T-helper 1 cell treated with Interleukin-12 subunit alpha and Interleukin-12 subunit beta and Interleukin-4 antibody, amounts not matched to agents 30 μg/mL and 1 μg/mL, for 36 hours (primary cell): ENCODE measurements at regions not wholly inside any gene's neighbourhood (a gene's known extent, or its start where the extent isn't known, plus 50 kb on each side); places are given as distances from the start of the nearest gene placed in this dataset.

Source experiments
- H3K27ac Mint-ChIP-seq: one replicate; pipeline ENCODE4 v1.8.0; 2021; ENCODE audit warnings: mild to moderate bottlenecking, mixed read lengths
- H3K27me3 Mint-ChIP-seq: one replicate; pipeline ENCODE4 v1.8.0; 2021; ENCODE audit warnings: low read depth, mixed read lengths
- H3K36me3 Mint-ChIP-seq: one replicate; pipeline ENCODE4 v1.8.0; 2021; ENCODE audit warnings: low read depth, mixed read lengths
- H3K4me1 Mint-ChIP-seq: one replicate; pipeline ENCODE4 v1.8.0; 2021; ENCODE audit warnings: low read depth, mixed read lengths
- H3K4me3 Mint-ChIP-seq: one replicate; pipeline ENCODE4 v1.8.0; 2021; ENCODE audit warnings: mild to moderate bottlenecking, moderate library complexity, mixed read lengths
- H3K9me3 Mint-ChIP-seq: one replicate; pipeline ENCODE4 v1.8.0; 2021; ENCODE audit warnings: mixed read lengths

DNA sequence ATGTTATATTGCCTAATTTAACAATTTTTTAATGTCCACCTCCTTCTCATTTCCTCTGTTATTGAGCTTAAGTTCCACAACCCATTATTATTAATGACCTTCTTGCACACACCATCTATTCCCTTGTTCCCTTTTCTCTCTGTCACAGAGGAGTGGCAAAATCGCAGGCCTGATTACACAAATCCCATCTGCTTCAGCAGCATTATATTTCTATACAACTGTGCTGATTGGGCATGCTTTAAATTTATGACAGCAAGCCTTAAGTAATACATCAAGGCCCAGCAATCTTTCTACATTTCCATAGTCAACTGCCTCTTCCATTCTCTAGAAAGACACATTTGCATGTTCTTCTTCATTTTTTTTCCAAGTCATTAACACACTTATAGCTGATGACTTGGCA, 423.8 kb downstream of the PRDM5 start:
- no peaks in the 10 kb centered on the region for H3K27me3 Mint-ChIP-seq
- no peaks in the 10 kb centered on the region for H3K36me3 Mint-ChIP-seq
- H3K27ac Mint-ChIP-seq, result no peak overlapping the region
- H3K4me1 Mint-ChIP-seq, result no peaks in the 10 kb centered on the region
- no peak overlapping the region for H3K4me3 Mint-ChIP-seq
- no peaks in the 10 kb centered on the region for H3K9me3 Mint-ChIP-seq

DNA sequence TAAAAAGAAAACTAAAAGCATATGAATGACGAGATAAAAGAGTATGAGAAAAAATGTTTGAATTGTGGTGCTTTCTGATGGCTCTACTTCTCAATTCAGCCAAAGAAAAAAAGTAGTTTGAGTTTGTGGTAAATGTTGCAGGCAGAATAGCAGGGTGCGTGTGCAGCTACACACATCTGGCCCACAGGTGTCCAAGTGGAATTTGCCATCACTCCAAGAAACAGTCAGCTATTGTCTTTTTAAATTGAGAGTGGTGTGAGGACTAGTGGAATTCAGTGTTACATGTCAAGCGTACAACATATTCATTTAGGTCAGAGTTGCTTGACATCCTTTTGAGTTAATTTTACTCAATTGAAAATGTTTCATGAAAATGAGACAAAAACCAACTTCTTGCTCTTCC, 424.8 kb upstream of the MAD2L1 start:
- Mint-ChIP-seq H3K27me3 (no peaks in the 10 kb centered on the region), H3K9me3 (no peaks in the 10 kb centered on the region), H3K27ac (no peak overlapping the region), H3K4me3 (no peak overlapping the region), H3K36me3 (no peaks in the 10 kb centered on the region), H3K4me1 (no peaks in the 10 kb centered on the region)

DNA sequence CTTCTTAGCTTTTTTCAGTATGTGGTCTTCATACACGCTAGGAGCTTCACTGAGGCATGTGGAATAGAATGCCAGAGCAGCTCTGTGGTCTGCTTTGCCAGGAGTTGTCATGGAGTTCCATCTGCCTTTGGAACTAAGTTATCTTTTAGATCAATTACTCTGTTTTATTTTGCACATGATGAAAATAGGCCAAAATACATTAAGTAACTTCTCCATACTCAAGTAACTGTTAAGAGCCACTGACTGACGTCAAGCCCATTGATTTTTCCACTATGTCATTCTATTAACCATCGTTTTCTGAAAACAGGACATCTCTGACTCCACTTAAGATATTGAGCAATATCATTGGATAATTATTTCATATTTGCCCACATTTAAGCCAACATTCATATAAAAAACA, 415.1 kb upstream of the MAD2L1 start:
- no peaks in the 10 kb centered on the region for H3K36me3 Mint-ChIP-seq
- no peak overlapping the region for H3K27ac Mint-ChIP-seq
- no peaks in the 10 kb centered on the region for H3K27me3 Mint-ChIP-seq

DNA sequence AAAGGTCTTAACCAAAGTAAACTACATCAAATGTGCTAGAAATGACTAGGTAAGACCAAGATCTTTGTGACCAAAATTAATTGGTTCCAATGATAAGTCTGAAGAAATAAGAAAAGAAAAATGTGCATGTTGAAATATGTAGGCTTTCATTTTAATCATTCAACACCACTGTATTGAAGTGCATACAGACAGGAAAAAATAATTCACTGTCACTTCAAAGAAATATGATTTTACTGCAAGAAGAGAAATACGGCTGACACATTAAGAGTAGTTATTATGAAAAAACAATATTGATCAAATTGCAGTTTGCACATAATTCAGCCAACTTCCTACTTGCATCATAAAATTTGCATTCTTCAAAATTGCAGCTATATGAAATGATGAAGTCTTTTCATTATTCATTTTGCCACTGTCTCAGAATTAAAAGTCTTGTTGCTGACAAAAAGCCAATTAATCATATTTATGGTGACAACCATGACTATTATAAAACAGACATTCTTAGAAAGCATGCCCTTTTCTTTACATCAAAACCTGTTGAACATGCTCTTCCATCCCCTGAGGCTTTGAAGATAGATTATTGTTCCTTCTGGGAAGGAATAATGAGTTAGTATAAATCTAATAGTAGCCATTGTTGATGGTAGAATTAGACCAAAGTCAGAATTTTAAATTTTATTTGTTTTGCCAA, 405.9 kb upstream of the MAD2L1 start:
- no peaks in the 10 kb centered on the region for H3K9me3 Mint-ChIP-seq

More for the DNA sequence above, 415.1 kb upstream of the MAD2L1 start:
- Mint-ChIP-seq H3K4me3 (no peak overlapping the region), H3K9me3 (no peaks in the 10 kb centered on the region), H3K4me1 (no peaks in the 10 kb centered on the region)

DNA sequence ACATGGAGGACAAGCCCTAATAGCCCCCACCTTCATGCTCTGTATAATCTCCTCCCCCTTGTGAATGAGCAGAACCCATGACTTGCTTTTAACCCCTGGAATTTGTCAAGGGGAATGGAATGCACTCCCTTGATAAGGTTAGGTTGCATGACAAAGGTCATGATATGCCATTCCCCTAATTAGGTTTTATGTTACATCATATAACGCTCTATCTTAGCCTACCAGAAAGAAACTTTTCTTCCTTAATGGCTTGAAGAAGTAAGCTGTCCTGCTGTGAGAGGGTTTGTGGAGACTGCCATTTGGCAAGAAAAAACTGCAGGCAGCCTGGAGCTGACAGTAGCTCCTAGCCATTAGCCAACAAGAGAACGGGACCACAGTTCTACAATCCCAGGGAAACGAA, 399.8 kb upstream of the MAD2L1 start:
- peaks cover 10% of the 10 kb centered on the region for H3K9me3 Mint-ChIP-seq
- H3K4me3 Mint-ChIP-seq, result no peak overlapping the region
- H3K27ac Mint-ChIP-seq, result no peak overlapping the region
- no peaks in the 10 kb centered on the region for H3K4me1 Mint-ChIP-seq
- no peaks in the 10 kb centered on the region for H3K27me3 Mint-ChIP-seq
- no peaks in the 10 kb centered on the region for H3K36me3 Mint-ChIP-seq

More for the DNA sequence above, 405.9 kb upstream of the MAD2L1 start:
- H3K36me3 Mint-ChIP-seq, result no peaks in the 10 kb centered on the region
- no peak overlapping the region for H3K27ac Mint-ChIP-seq
- no peaks in the 10 kb centered on the region for H3K4me1 Mint-ChIP-seq
- no peaks in the 10 kb centered on the region for H3K27me3 Mint-ChIP-seq
- no peak overlapping the region for H3K4me3 Mint-ChIP-seq

DNA sequence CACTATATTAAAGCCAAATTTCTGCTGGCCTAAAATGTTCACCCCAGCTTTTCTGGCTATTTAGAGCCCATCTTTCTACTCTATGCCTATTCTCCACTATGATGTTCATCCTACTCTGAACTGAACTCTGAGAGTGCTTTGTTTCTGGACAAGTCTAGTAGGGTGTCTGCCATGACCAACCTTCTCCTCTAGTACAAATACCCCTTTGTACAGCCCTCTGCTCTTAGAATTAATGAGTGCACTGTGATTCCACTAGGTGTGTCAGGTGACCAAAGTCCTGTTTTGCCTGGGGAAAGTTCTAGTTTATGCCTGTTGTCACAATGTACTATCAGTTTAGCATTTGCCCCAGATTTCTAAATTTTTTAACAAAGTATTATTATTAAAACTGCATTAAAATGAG, 388.1 kb upstream of the MAD2L1 start:
- Mint-ChIP-seq H3K4me3 (no peak overlapping the region), H3K9me3 (peaks cover 2% of the 10 kb centered on the region), H3K27ac (no peak overlapping the region), H3K4me1 (no peaks in the 10 kb centered on the region), H3K36me3 (no peaks in the 10 kb centered on the region), H3K27me3 (peaks cover 11% of the 10 kb centered on the region)

DNA sequence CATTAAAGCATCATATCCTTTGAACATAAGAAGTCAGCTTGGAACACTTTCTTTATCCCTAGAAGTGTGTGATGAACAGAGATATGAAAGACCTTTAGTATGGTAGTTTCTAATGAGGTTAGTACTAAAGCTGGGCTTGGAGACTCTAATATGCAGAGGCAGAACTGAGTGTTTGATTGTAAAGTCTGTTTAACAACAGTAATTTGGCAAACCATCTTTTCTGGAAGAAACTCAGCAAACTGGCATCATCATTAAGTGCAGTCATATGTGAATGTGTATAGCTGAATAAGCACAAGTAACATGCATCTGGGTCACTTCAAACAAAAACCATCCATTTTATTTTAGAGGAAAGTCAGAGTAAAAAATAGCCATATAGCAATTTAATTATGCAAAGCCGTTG, 385.9 kb upstream of the MAD2L1 start:
- H3K27ac Mint-ChIP-seq, result no peak overlapping the region

DNA sequence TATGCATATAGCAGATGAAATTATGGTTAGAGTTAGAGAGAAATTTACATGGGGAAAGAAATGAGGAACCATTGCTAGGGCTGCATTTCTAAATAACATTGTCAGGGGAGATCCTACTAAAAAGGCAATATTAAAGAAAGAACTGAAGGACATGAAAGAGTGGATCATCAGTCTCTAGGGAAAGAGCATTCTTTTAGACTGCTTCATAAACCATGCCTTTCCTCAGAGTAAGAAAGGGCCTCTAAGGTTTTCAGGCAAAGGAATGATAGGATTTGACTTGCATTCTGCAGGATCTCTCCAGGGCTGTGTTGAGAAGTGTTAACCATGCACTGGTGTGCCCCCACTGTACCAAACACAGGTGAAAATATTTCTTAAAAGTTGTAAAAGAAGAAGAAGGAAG, 385.4 kb upstream of the MAD2L1 start:
- no peak overlapping the region for H3K4me3 Mint-ChIP-seq
- no peaks in the 10 kb centered on the region for H3K9me3 Mint-ChIP-seq
- no peaks in the 10 kb centered on the region for H3K4me1 Mint-ChIP-seq
- no peaks in the 10 kb centered on the region for H3K36me3 Mint-ChIP-seq
- H3K27ac Mint-ChIP-seq, result no peak overlapping the region
- H3K27me3 Mint-ChIP-seq, result peaks cover 17% of the 10 kb centered on the region

More for the DNA sequence above, 385.9 kb upstream of the MAD2L1 start:
- no peaks in the 10 kb centered on the region for H3K36me3 Mint-ChIP-seq
- H3K4me1 Mint-ChIP-seq, result no peaks in the 10 kb centered on the region
- H3K9me3 Mint-ChIP-seq, result no peaks in the 10 kb centered on the region
- H3K4me3 Mint-ChIP-seq, result no peak overlapping the region
- peaks cover 17% of the 10 kb centered on the region for H3K27me3 Mint-ChIP-seq

DNA sequence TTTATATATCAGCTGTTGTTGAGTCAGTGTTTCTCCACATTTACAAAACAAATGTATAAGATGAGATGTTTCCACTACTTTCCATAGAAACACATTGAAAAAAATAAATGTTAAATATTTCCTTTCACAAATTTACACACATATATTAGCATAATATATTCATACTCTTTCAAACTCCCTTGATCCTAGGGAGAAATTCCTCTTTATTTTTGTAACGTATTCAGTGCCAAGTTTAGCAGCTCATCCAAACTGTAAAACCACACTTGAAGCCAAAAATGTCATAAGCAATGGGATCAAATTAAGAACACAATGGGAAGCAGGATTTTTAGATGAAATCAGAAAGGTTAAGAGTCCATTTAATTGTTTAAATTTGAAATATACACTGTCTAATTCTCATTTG, 381.1 kb upstream of the MAD2L1 start:
- Mint-ChIP-seq H3K4me1 (peaks cover 8% of the 10 kb centered on the region), H3K36me3 (no peaks in the 10 kb centered on the region), H3K27me3 (peaks cover 16% of the 10 kb centered on the region), H3K27ac (no peak overlapping the region), H3K9me3 (no peaks in the 10 kb centered on the region), H3K4me3 (no peak overlapping the region)

DNA sequence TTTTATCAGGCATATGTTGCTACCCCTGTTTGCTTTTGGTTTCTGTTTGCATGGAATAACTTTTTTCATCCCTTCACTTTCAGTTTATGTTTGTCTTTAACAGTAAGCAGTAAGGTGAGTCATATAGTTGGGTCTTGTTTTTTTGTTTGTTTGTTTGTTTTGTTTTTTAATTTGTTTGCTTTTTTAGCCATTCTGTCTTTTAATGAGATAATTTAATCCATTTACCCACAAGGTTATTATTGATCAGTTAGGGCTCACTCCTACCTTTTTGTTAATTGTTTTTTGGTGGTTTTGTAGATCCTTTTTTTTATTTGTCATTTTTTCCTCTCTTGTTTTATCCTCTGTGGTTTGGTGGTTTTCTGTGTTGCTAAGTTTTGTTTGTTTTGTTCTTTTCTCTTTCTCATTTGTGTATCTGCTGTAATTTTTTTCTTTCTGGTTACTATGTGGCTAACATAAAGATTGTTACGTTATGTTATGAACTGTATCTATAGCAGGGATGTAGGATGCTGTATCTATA, 379.5 kb upstream of the MAD2L1 start:
- H3K36me3 Mint-ChIP-seq, result no peaks in the 10 kb centered on the region
- H3K27ac Mint-ChIP-seq, result peak overlapping the region; percentile 80
- H3K4me1 Mint-ChIP-seq, result peaks cover 8% of the 10 kb centered on the region

DNA sequence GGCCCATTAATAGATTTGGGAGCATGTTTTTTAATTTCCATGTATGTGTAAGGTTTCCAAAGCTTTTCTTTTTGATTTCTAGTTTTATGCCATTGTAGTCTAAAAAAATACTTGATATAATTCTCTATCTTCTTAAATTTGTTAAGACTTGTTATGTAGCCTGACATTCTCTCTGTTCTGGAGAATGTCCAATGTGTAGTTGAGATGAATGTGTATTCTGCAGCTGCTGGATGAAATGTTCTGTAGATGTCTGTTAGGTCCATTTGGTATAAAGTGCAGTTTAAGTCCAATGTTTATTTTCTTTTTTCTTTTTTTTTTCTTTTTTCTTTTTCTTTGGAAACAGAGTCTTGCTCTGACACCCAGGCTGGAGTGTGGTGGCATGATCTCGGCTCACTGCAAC, 378.5 kb upstream of the MAD2L1 start:
- no peaks in the 10 kb centered on the region for H3K36me3 Mint-ChIP-seq
- no peak overlapping the region for H3K4me3 Mint-ChIP-seq
- H3K27ac Mint-ChIP-seq, result no peak overlapping the region
- peaks cover 12% of the 10 kb centered on the region for H3K27me3 Mint-ChIP-seq
- H3K9me3 Mint-ChIP-seq, result no peaks in the 10 kb centered on the region
- peaks cover 8% of the 10 kb centered on the region for H3K4me1 Mint-ChIP-seq

More for the DNA sequence above, 379.5 kb upstream of the MAD2L1 start:
- peak overlapping the region; percentile 39 for H3K4me3 Mint-ChIP-seq
- no peaks in the 10 kb centered on the region for H3K9me3 Mint-ChIP-seq
- peaks cover 16% of the 10 kb centered on the region for H3K27me3 Mint-ChIP-seq

DNA sequence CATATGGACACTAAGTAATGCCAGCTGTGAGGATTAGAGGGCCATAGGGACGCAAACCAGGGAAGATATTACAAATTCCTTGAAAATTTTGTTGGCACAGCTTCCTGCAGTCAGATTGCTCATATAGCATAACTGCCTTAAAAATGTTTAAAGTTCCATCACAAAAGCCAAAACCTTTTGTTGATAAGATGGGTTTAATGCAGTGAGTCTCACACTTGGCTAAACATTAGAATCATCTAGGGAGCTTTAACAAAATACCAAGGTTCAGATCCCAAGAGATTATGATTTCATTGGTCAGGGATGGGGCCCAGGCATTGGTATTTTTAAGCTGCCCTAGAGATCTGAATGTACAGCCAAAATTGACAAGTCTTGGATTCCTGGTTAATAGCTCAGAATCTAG, 376.5 kb upstream of the MAD2L1 start:
- Mint-ChIP-seq H3K4me1 (peaks cover 8% of the 10 kb centered on the region), H3K27ac (no peak overlapping the region), H3K36me3 (no peaks in the 10 kb centered on the region), H3K4me3 (no peak overlapping the region), H3K9me3 (no peaks in the 10 kb centered on the region), H3K27me3 (peaks cover 8% of the 10 kb centered on the region)

DNA sequence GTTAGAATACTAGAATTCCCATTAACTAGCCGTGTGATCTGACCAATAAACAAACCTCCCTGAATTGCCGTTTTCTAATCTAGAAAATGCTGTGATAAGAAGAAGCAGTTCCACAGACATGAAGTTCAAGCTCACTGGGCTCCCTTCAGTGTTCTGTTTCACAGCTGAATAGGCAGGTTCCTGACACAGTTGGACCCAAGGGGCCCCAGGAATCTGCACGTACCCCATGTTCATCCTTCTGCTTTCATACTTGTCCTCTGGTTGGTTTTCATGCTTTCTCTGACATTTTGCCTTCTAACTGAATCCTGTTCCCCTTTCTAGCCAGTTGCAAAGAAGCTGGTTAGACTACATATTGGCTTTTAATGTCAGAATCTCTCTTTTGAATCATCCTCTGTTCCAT, 374.1 kb upstream of the MAD2L1 start:
- Mint-ChIP-seq H3K36me3 (no peaks in the 10 kb centered on the region), H3K27me3 (peaks cover 8% of the 10 kb centered on the region), H3K27ac (no peak overlapping the region), H3K4me3 (no peak overlapping the region), H3K4me1 (peaks cover 2% of the 10 kb centered on the region), H3K9me3 (no peaks in the 10 kb centered on the region)

DNA sequence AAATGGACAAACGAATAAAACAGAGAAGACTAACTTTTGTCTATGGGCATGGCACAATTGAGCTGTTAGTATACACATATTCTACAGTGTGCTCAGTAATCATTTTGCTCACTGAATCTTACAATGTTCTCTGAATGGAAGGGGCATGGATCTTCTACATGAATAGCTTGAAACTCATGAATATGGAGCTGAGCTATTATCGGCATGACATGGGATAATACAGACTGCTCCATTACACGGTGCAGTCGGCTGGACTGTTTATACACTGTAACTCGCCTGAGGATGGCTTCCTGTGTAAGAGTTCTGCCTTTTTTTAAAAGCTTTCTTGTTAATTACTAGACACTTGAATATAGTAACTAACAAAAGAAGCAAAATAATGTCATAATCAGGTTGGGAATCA, 368.5 kb upstream of the MAD2L1 start:
- Mint-ChIP-seq H3K9me3 (no peaks in the 10 kb centered on the region), H3K4me1 (no peaks in the 10 kb centered on the region), H3K4me3 (no peak overlapping the region), H3K27ac (no peak overlapping the region), H3K27me3 (peaks cover 7% of the 10 kb centered on the region), H3K36me3 (no peaks in the 10 kb centered on the region)

DNA sequence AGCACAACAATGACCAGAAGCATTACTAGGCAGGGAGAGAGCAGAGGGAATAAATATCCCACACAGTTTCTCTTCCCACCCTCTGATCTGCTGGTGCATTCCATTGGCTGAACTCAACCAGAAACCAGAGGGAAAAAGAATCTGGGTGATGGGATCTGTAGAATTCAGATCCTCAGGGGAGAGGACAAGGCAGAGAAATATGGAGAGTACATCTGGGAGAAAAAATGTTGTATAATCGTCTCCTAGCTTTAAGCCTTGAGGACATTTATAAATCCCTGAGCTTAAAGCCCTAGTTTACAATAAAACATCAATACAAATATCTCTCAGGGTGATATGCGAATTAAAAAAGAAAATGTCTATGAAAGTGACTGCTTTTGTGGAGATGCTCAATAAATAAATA, 368.1 kb upstream of the MAD2L1 start:
- Mint-ChIP-seq H3K27ac (no peak overlapping the region), H3K36me3 (no peaks in the 10 kb centered on the region), H3K27me3 (peaks cover 5% of the 10 kb centered on the region), H3K4me1 (no peaks in the 10 kb centered on the region), H3K4me3 (no peak overlapping the region), H3K9me3 (no peaks in the 10 kb centered on the region)
